ENCODE measurements at regions not wholly inside any gene's neighbourhood (a gene's known extent, or its start where the extent isn't known, plus 50 kb on each side); places are given as distances from the start of the nearest gene placed in this dataset.

- TF ChIP-seq, protein P1, sequence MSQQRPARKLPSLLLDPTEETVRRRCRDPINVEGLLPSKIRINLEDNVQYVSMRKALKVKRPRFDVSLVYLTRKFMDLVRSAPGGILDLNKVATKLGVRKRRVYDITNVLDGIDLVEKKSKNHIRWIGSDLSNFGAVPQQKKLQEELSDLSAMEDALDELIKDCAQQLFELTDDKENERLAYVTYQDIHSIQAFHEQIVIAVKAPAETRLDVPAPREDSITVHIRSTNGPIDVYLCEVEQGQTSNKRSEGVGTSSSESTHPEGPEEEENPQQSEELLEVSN (IDR thresholded peaks at IDR 0.05; ENCODE audit: borderline replicate concordance, low read depth), result no peak
- TF ChIP-seq POLR2A (IDR thresholded peaks at IDR 0.05; ENCODE audit: low read length), result no peak
Observed at GRCh38 chr11:81444297-81444696, 1289.4 kb downstream of the FAM181B start (continued).

- ChIA-PET CTCF (interaction anchor here (1.0 kb wide), 1 partner anchor 21 kb away, joined by 3 read pairs; no protein-coding TSS in a partner anchor), POLR2A (no interaction called here)
- FAIRE-seq, result no peak
- H3K4me1 ChIP-seq, result no peaks in the 10 kb centered on the region
- H3K4me2 ChIP-seq, result no peak overlapping the region
- ATAC-seq, result no peak
- 0% methylated on average over 1 of the region's 1 CpG for WGBS (ENCODE audit: missing lambda C conversion rate)
- TF ChIP-seq CEBPB (IDR thresholded peaks at IDR 0.05) (no peak), ZFP36 (IDR thresholded peaks at IDR 0.05; ENCODE audit: borderline replicate concordance, partially characterized antibody) (no peak), TFCP2L1 (CRISPR knock-in tag; IDR thresholded peaks at IDR 0.05) (no peak), PBX3 (IDR thresholded peaks at IDR 0.05) (no peak), RAD21 (conservative IDR thresholded peaks at IDR 0.05 in 1 of 2, IDR thresholded peaks at IDR 0.05 in 1 of 2) (no peak), POLR2AphosphoS2 (conservative IDR thresholded peaks at IDR 0.05; ENCODE audit: low read length) (no peak), MYC (IDR thresholded peaks at IDR 0.05; ENCODE audit: borderline replicate concordance, low read length) (no peak), KDM5A (IDR thresholded peaks at IDR 0.05) (no peak), BHLHE40 (IDR thresholded peaks at IDR 0.05; ENCODE audit: low read depth, low read length) (no peak), CBX8 (IDR thresholded peaks at IDR 0.05) (no peak)
- no peak overlapping the region for H3K27ac ChIP-seq
- no peak overlapping the region for H3K4me3 ChIP-seq
- no peak for DNase-seq (ENCODE audit: low read depth in 1 of 2, low spot score in 1 of 2)
- no peaks in the 10 kb centered on the region for H3K9me3 ChIP-seq
Observed at GRCh38 chr11:81432333-81432732, 1301.3 kb downstream of the FAM181B start.

- H3K4me1 ChIP-seq, result no peaks in the 10 kb centered on the region
- POLR2A ChIA-PET, result no interaction called here
- DNase-seq (ENCODE audit: low read depth in 1 of 2, low spot score in 1 of 2) (no peak), ATAC-seq (no peak), FAIRE-seq (no peak)
- 13% methylated on average over 2 of the region's 2 CpGs for WGBS (ENCODE audit: missing lambda C conversion rate)
- no peak overlapping the region for H3K4me2 ChIP-seq
- no peak for TF ChIP-seq CBX8 (IDR thresholded peaks at IDR 0.05)
- TF ChIP-seq RAD21 (conservative IDR thresholded peaks at IDR 0.05 in 1 of 2, IDR thresholded peaks at IDR 0.05 in 1 of 2), result no peak
- no peak for TF ChIP-seq HDAC2 (IDR thresholded peaks at IDR 0.05)
- TF ChIP-seq MAZ (IDR thresholded peaks at IDR 0.05; ENCODE audit: borderline replicate concordance, low read depth, low read length), result no peak
- TF ChIP-seq HOXB13 (CRISPR knock-in tag; IDR thresholded peaks at IDR 0.05; ENCODE audit: low read depth), result no peak
- TF ChIP-seq PBX3 (IDR thresholded peaks at IDR 0.05), result no peak
- no peak for TF ChIP-seq KDM5A (IDR thresholded peaks at IDR 0.05)
- TF ChIP-seq EHF (CRISPR knock-in tag; IDR thresholded peaks at IDR 0.05), result no peak
- no peak for TF ChIP-seq PHF8 (IDR thresholded peaks at IDR 0.05; ENCODE audit: borderline replicate concordance, low read depth)
- TF ChIP-seq, protein P1 (IDR thresholded peaks at IDR 0.05; ENCODE audit: borderline replicate concordance, low read depth), result no peak
- CTCF ChIA-PET, result no interaction called here
- no peaks in the 10 kb centered on the region for H3K9me3 ChIP-seq
- H3K4me3 ChIP-seq, result no peak overlapping the region
- no peak overlapping the region for H3K27ac ChIP-seq
Observed at GRCh38 chr11:81424822-81425221, 1308.8 kb downstream of the FAM181B start.

- ChIA-PET CTCF (no interaction called here), POLR2A (no interaction called here)
- TF ChIP-seq HOXB13 (CRISPR knock-in tag; IDR thresholded peaks at IDR 0.05; ENCODE audit: low read depth) (no peak), RARB (CRISPR knock-in tag; IDR thresholded peaks at IDR 0.05) (no peak), JUN (IDR thresholded peaks at IDR 0.05) (no peak), MYC (IDR thresholded peaks at IDR 0.05; ENCODE audit: borderline replicate concordance, low read length) (no peak), NFE2L2 (conservative IDR thresholded peaks at IDR 0.05; ENCODE audit: low read length) (no peak)
- H3K4me2 ChIP-seq, result no peak overlapping the region
- DNase-seq (ENCODE audit: low read depth in 1 of 2, low spot score in 1 of 2) (no peak), FAIRE-seq (no peak), ATAC-seq (no peak)
- no peak overlapping the region for H3K4me3 ChIP-seq
- H3K9me3 ChIP-seq, result no peaks in the 10 kb centered on the region
- no peak overlapping the region for H3K27ac ChIP-seq
- H3K4me1 ChIP-seq, result no peaks in the 10 kb centered on the region
Observed at GRCh38 chr11:81422402-81422801, 1311.3 kb downstream of the FAM181B start.
